22Rv1 (cell line): ENCODE measurements at regions not wholly inside any gene's neighbourhood (a gene's known extent, or its start where the extent isn't known, plus 50 kb on each side); places are given as distances from the start of the nearest gene placed in this dataset.

Source experiments
- CTCF ChIP-seq: fragments of 450-650 bp; IDR thresholded peaks from 2 replicates; pipeline ENCODE4 v1.5.1; 2017; ENCODE audit warnings: mild to moderate bottlenecking
- ZFX ChIP-seq: fragments of 450-650 bp; IDR thresholded peaks from 2 replicates; pipeline ENCODE4 v1.6.1; 2017; ENCODE audit warnings: antibody characterized with exemption, borderline replicate concordance

- no peak for TF ChIP-seq CTCF
- no peak for TF ChIP-seq ZFX
These were observed 435.0 kb upstream of the KIF2B start for GRCh38 chr17:53387745-53388144.
